GM20000 (cell line): ENCODE measurements at regions not wholly inside any gene's neighbourhood (a gene's known extent, or its start where the extent isn't known, plus 50 kb on each side); places are given as distances from the start of the nearest gene placed in this dataset.

ENCODE experiments used
- DNase-seq: peaks from one replicate; pipeline ENCODE4 v3.0.0; 2012; ENCODE audit warnings: low spot score
- CTCF ChIP-seq: IDR thresholded peaks from 2 replicates; pipeline ENCODE4 v1.5.1; 2012; ENCODE audit warnings: mild to moderate bottlenecking, control low read depth; ENCODE audit errors: extremely low read depth, missing control alignments

- TF ChIP-seq CTCF = no peak
- DNase-seq = no peak
Observed at GRCh38 chr10:78914502-78915189, 154.1 kb upstream of the ZMIZ1 start.

GRCh38 chr10:78915190-78915518 lies 153.6 kb upstream of the ZMIZ1 start:
- no peak for DNase-seq
- TF ChIP-seq CTCF = no peak

- no peak for DNase-seq
Observed at GRCh38 chr10:78916227-78916626, 152.5 kb upstream of the ZMIZ1 start.

GRCh38 chr10:78919181-78919966 lies 149.4 kb upstream of the ZMIZ1 start:
- TF ChIP-seq CTCF = no peak
- DNase-seq = no peak

More at GRCh38 chr10:78916227-78916626, 152.5 kb upstream of the ZMIZ1 start:
- TF ChIP-seq CTCF = no peak

GRCh38 chr10:78920011-78920410 lies 148.8 kb upstream of the ZMIZ1 start:
- no peak for TF ChIP-seq CTCF
- no peak for DNase-seq

- TF ChIP-seq CTCF = no peak
- DNase-seq = no peak
Observed at GRCh38 chr10:78921895-78922294, 146.9 kb upstream of the ZMIZ1 start.

- TF ChIP-seq CTCF = no peak
- DNase-seq = no peak
Observed at GRCh38 chr10:78923647-78924318, 145.0 kb upstream of the ZMIZ1 start.
